HCT116 (cell line): ENCODE measurements at regions not wholly inside any gene's neighbourhood (a gene's known extent, or its start where the extent isn't known, plus 50 kb on each side); places are given as distances from the start of the nearest gene placed in this dataset.

ENCODE experiments used
- ATAC-seq: fragments of 200-7000 bp; cut with Tn5 transposase; 2 replicates; pipeline ENCODE4 v1.9.1; 2020; ENCODE audit warnings: mild to moderate bottlenecking, moderate library complexity
- BruUV-seq: library from RNA; stranded (reverse); fragments of 400-500 nt; replicated peaks from 2 replicates; lab custom pipeline; 2021; lab: Mats Ljungman, UMichigan
- CTCF ChIA-PET: fragments of 300-600 bp; sonication (Branson Sonifier 250); formaldehyde crosslinking; loops from one replicate; lab custom pipeline; 2021; ENCODE audit warnings: antibody characterized with exemption; lab: Charles Lee
- POLR2A ChIA-PET: fragments of 300-600, 350-600 bp; sonication (Branson Sonifier 250); formaldehyde crosslinking; loops from one replicate; lab custom pipeline; 2021; ENCODE audit warnings: antibody characterized with exemption; lab: Charles Lee
- RAD21 ChIA-PET, 2 experiments: fragments of 300-600 bp; sonication (Branson Sonifier 250); formaldehyde crosslinking; loops; one replicate each; lab custom pipeline; 2023; ENCODE audit warnings: low total read pairs in 2 of 2; ENCODE audit not compliant: uncharacterized antibody in 2 of 2, unreplicated experiment in 2 of 2, low non-redundant PET in 1 of 2; lab: Charles Lee
- DNase-seq: peaks from one replicate; pipeline ENCODE4 v3.0.0-alpha.2; 2010; ENCODE audit warnings: low read depth, low spot score
- H2AFZ ChIP-seq: fragments of 200-600 bp; shearing (Covaris generic), sonication (generic); 2 replicates; pipeline ENCODE4 v1.6.1; 2017; ENCODE audit warnings: low read depth, mixed run types, mixed read lengths, antibody characterized with exemption, low read length; ENCODE audit not compliant: poor library complexity, severe bottlenecking
- H3K27ac ChIP-seq: 2 replicates; pipeline ENCODE4 v1.5.1; 2012; ENCODE audit warnings: low read depth, low read length
- H3K27me3 ChIP-seq: fragments of 200-600 bp; sonication (generic); 2 replicates; pipeline ENCODE4 v1.6.1; 2016; ENCODE audit warnings: mixed run types, low read length, mixed read lengths; ENCODE audit not compliant: insufficient read depth
- H3K36me3 ChIP-seq, 2 experiments: fragments of 200-500 bp in 1 of 2; fragments of 200-600 bp in 1 of 2; sonication (Bioruptor generic) in 1 of 2; sonication (generic) in 1 of 2; 2 replicates each; pipeline versions ENCODE4 v1.5.1 to v1.6.1; 2014 to 2016; ENCODE audit warnings: low read length in 2 of 2, inconsistent platforms in 1 of 2, mixed read lengths in 1 of 2, mixed run types in 1 of 2; ENCODE audit not compliant: insufficient read depth in 2 of 2, control insufficient read depth in 1 of 2
- H3K4me1 ChIP-seq, 2 experiments: fragments of 200-600 bp in 1 of 2; sonication (generic) in 1 of 2; 2 replicates each; pipeline versions ENCODE4 v1.5.1 to v1.6.1; 2012 to 2017; ENCODE audit warnings: low read length in 2 of 2, inconsistent platforms in 1 of 2, mild to moderate bottlenecking in 1 of 2, mixed read lengths in 1 of 2, mixed run types in 1 of 2, moderate library complexity in 1 of 2; ENCODE audit not compliant: insufficient read depth in 2 of 2, control insufficient read depth in 1 of 2
- H3K4me2 ChIP-seq: fragments of 200-600 bp; sonication (generic); 2 replicates; pipeline ENCODE4 v1.6.1; 2017; ENCODE audit warnings: mixed run types, low read length, mixed read lengths
- H3K4me3 ChIP-seq, 2 experiments: fragments of 200-600 bp in 1 of 2; sonication (generic) in 1 of 2; replicated peaks in 1 of 2; 2 replicates each; pipeline ENCODE4 v1.5.1; 2011 to 2016; ENCODE audit warnings: low read length in 2 of 2, control low read depth in 1 of 2, low read depth in 1 of 2, mild to moderate bottlenecking in 1 of 2, mixed read lengths in 1 of 2, mixed run types in 1 of 2
- H3K79me2 ChIP-seq: fragments of 200-600 bp; sonication (generic); 2 replicates; pipeline ENCODE4 v1.6.1; 2017; ENCODE audit warnings: mild to moderate bottlenecking, mixed run types, low read length, moderate library complexity, mixed read lengths; ENCODE audit not compliant: insufficient read depth
- H3K9ac ChIP-seq: fragments of 200-600 bp; sonication (generic); 2 replicates; pipeline ENCODE4 v1.6.1; 2016; ENCODE audit warnings: low read length, mixed read lengths
- H3K9me2 ChIP-seq: fragments of 200-600 bp; sonication (generic), shearing (Covaris generic); 2 replicates; pipeline ENCODE4 v1.6.1; 2017; ENCODE audit warnings: mixed run types, mild to moderate bottlenecking, moderate library complexity; ENCODE audit not compliant: insufficient read depth
- H3K9me3 ChIP-seq, 2 experiments: fragments of 200-500 bp in 1 of 2; fragments of 200-600 bp in 1 of 2; sonication (Bioruptor generic) in 1 of 2; sonication (generic) in 1 of 2; 2 replicates each; pipeline ENCODE4 v1.6.1; 2014 to 2017; ENCODE audit warnings: low read length in 2 of 2, mixed read lengths in 2 of 2, inconsistent platforms in 1 of 2, low read depth in 1 of 2, mild to moderate bottlenecking in 1 of 2, mixed run types in 1 of 2, moderate library complexity in 1 of 2; ENCODE audit not compliant: control insufficient read depth in 1 of 2, insufficient read depth in 1 of 2
- H4K20me1 ChIP-seq: fragments of 200-600 bp; sonication (generic), shearing (Covaris generic); 2 replicates; pipeline ENCODE4 v1.6.1; 2017; ENCODE audit warnings: mixed run types, mild to moderate bottlenecking, moderate library complexity; ENCODE audit not compliant: insufficient read depth
- CBX3 ChIP-seq: IDR thresholded peaks from 2 replicates; pipeline ENCODE4 v1.6.1; 2012; ENCODE audit warnings: low read depth
- EZH2phosphoT487 ChIP-seq: fragments of 200-600 bp; IDR thresholded peaks from 2 replicates; pipeline ENCODE4 v1.6.1; 2018; ENCODE audit warnings: antibody characterized with exemption, borderline replicate concordance
- POLR2AphosphoS5 ChIP-seq: IDR thresholded peaks from 2 replicates; pipeline ENCODE4 v1.6.1; 2011; ENCODE audit warnings: mild to moderate bottlenecking, low read depth, low read length, moderate library complexity
- SP1 ChIP-seq: IDR thresholded peaks from 2 replicates; pipeline ENCODE4 v1.6.1; 2012; ENCODE audit warnings: low read depth
- YY1 ChIP-seq: IDR thresholded peaks from 2 replicates; pipeline ENCODE4 v1.6.1; 2011; ENCODE audit warnings: low read length, low read depth, moderate library complexity, mild to moderate bottlenecking; ENCODE audit not compliant: insufficient replicate concordance; ENCODE audit errors: extremely low read depth
- intact Hi-C: fragments of 100-400 bp; cut with micrococcal nuclease; formaldehyde crosslinking; loops from 2 replicates; pipeline ENCODE4 v1.10.0; 2022
- TF ChIP-seq, protein P1 (sequence below): IDR thresholded peaks from 2 replicates; pipeline ENCODE4 v1.6.1; 2011; ENCODE audit warnings: mild to moderate bottlenecking, low read length, moderate library complexity; ENCODE audit not compliant: insufficient replicate concordance; ENCODE audit errors: extremely low read depth
- TF ChIP-seq, protein P2 (sequence below): IDR thresholded peaks from 2 replicates; pipeline ENCODE4 v1.6.1; 2012
- TF ChIP-seq, protein P3 (sequence below): IDR thresholded peaks from 2 replicates; pipeline ENCODE4 v1.6.1; 2012; ENCODE audit warnings: low read depth

DNA sequence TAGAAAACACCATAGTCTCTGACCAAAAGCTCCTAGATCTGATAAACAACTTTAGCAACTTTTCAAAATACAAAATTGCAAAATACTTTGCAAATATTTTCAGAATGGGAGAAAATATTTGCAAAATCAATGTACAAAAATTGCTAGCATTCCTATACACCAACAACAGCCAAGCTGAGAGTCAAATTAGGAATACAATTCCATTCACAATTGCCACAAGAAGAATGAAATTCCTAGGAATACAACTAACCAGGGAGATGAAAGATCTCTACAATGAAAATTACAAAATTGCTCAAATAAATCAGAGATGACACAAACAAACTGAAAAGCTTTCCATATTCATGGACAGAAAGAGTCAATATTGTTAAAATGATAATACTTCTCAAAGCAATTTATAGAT is 327.0 kb upstream of the ZC3H15 start:
- ATAC-seq, result no peak
- no peaks in the 10 kb centered on the region for H3K9me2 ChIP-seq
- no peaks in the 10 kb centered on the region for H3K9me3 ChIP-seq
- no peak overlapping the region for H3K27ac ChIP-seq
- H4K20me1 ChIP-seq, result no peaks in the 10 kb centered on the region
- intact Hi-C loops, result no loop called here
- ChIA-PET POLR2A (no interaction called here), CTCF (no interaction called here)
- no peak overlapping the region for H2AFZ ChIP-seq
- no peak overlapping the region for H3K9ac ChIP-seq
- no peaks in the 10 kb centered on the region for H3K36me3 ChIP-seq
- no peak for TF ChIP-seq YY1
- no peak for TF ChIP-seq EZH2phosphoT487
- TF ChIP-seq POLR2AphosphoS5, result no peak
- TF ChIP-seq SP1, result no peak
- TF ChIP-seq, protein P1, sequence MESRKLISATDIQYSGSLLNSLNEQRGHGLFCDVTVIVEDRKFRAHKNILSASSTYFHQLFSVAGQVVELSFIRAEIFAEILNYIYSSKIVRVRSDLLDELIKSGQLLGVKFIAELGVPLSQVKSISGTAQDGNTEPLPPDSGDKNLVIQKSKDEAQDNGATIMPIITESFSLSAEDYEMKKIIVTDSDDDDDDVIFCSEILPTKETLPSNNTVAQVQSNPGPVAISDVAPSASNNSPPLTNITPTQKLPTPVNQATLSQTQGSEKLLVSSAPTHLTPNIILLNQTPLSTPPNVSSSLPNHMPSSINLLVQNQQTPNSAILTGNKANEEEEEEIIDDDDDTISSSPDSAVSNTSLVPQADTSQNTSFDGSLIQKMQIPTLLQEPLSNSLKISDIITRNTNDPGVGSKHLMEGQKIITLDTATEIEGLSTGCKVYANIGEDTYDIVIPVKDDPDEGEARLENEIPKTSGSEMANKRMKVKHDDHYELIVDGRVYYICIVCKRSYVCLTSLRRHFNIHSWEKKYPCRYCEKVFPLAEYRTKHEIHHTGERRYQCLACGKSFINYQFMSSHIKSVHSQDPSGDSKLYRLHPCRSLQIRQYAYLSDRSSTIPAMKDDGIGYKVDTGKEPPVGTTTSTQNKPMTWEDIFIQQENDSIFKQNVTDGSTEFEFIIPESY, result no peak
- TF ChIP-seq, protein P2, sequence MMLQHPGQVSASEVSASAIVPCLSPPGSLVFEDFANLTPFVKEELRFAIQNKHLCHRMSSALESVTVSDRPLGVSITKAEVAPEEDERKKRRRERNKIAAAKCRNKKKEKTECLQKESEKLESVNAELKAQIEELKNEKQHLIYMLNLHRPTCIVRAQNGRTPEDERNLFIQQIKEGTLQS, result no peak
- no peak for TF ChIP-seq CBX3
- TF ChIP-seq, protein P3, sequence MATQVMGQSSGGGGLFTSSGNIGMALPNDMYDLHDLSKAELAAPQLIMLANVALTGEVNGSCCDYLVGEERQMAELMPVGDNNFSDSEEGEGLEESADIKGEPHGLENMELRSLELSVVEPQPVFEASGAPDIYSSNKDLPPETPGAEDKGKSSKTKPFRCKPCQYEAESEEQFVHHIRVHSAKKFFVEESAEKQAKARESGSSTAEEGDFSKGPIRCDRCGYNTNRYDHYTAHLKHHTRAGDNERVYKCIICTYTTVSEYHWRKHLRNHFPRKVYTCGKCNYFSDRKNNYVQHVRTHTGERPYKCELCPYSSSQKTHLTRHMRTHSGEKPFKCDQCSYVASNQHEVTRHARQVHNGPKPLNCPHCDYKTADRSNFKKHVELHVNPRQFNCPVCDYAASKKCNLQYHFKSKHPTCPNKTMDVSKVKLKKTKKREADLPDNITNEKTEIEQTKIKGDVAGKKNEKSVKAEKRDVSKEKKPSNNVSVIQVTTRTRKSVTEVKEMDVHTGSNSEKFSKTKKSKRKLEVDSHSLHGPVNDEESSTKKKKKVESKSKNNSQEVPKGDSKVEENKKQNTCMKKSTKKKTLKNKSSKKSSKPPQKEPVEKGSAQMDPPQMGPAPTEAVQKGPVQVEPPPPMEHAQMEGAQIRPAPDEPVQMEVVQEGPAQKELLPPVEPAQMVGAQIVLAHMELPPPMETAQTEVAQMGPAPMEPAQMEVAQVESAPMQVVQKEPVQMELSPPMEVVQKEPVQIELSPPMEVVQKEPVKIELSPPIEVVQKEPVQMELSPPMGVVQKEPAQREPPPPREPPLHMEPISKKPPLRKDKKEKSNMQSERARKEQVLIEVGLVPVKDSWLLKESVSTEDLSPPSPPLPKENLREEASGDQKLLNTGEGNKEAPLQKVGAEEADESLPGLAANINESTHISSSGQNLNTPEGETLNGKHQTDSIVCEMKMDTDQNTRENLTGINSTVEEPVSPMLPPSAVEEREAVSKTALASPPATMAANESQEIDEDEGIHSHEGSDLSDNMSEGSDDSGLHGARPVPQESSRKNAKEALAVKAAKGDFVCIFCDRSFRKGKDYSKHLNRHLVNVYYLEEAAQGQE, result no peak
- TF ChIP-seq, all 23 proteins: peak for 0
- Histone ChIP-seq H3K27me3 (no peaks in the 10 kb centered on the region), H3K4me2 (no peak overlapping the region), H3K4me3 (no peak overlapping the region), H3K79me2 (no peaks in the 10 kb centered on the region), H3K4me1 (no peaks in the 10 kb centered on the region)
- DNase-seq, result no peak
- BruUV-seq, result no TSS peak
- RAD21 ChIA-PET, result no interaction called here
